ENCODE measurements at regions not wholly inside any gene's neighbourhood (a gene's known extent, or its start where the extent isn't known, plus 50 kb on each side); places are given as distances from the start of the nearest gene placed in this dataset.

GRCh38 chr2:176583607-176584006 is 314.4 kb downstream of the MTX2 start:
- TF ChIP-seq CTCF (conservative IDR thresholded peaks at IDR 0.05 in 1 of 2, IDR thresholded peaks at IDR 0.05 in 1 of 2; ENCODE audit: extremely low read depth in 1 of 2, insufficient read depth in 1 of 2, low read depth in 1 of 2, low read length in 2 of 2) (no peak), EZH2 (IDR thresholded peaks at IDR 0.05; ENCODE audit: borderline replicate concordance, low read length) (no peak)
